Spleen (tissue), 11 donors: ENCODE measurements at regions not wholly inside any gene's neighbourhood (a gene's known extent, or its start where the extent isn't known, plus 50 kb on each side); places are given as distances from the start of the nearest gene placed in this dataset.

Experiments used
- DNase-seq: peaks from one replicate; pipeline ENCODE4 v3.0.0-alpha.2; 2020
- H3K27ac ChIP-seq, 8 donors: fragments of 200-600 bp; sonication (generic) in 7 of 8; 1 replicate in 4 of 8; 2 replicates in 4 of 8; pipeline versions ENCODE4 v1.5.0 to v1.8.0; 2016 to 2021; ENCODE audit warnings: inconsistent platforms in 4 of 8, mild to moderate bottlenecking in 4 of 8, moderate library complexity in 1 of 8
- H3K27me3 ChIP-seq, 7 donors: fragments of 200-600 bp; sonication (generic) in 6 of 7; replicated peaks in 1 of 7; 1 replicate in 4 of 7; 2 replicates in 3 of 7; pipeline versions ENCODE4 v1.5.0 to v1.8.0; 2016 to 2021; ENCODE audit warnings: inconsistent platforms in 3 of 7, mild to moderate bottlenecking in 1 of 7
- H3K36me3 ChIP-seq, 6 donors: fragments of 200-600 bp; sonication (generic) in 5 of 6; 1 replicate in 4 of 6; 2 replicates in 2 of 6; pipeline versions ENCODE4 v1.5.0 to v1.8.0; 2016 to 2021; ENCODE audit warnings: inconsistent platforms in 2 of 6
- H3K4me1 ChIP-seq, 6 donors: fragments of 200-600 bp; sonication (generic) in 5 of 6; 1 replicate in 3 of 6; 2 replicates in 3 of 6; pipeline versions ENCODE4 v1.5.0 to v1.8.0; 2016 to 2021; ENCODE audit warnings: inconsistent platforms in 3 of 6
- H3K4me3 ChIP-seq, 8 donors: fragments of 200-600 bp; sonication (generic) in 7 of 8; 1 replicate in 4 of 8; 2 replicates in 4 of 8; pipeline versions ENCODE4 v1.5.0 to v1.8.0; 2016 to 2021; ENCODE audit warnings: inconsistent platforms in 4 of 8, mild to moderate bottlenecking in 4 of 8, moderate library complexity in 2 of 8
- H3K9me3 ChIP-seq, 8 donors: fragments of 200-600 bp; sonication (generic) in 7 of 8; 1 replicate in 4 of 8; 2 replicates in 4 of 8; pipeline versions ENCODE4 v1.5.0 to v1.8.0; 2016 to 2021; ENCODE audit warnings: inconsistent platforms in 4 of 8
- POLR2A ChIP-seq, 3 donors: fragments of 450-650 bp; IDR thresholded peaks; one replicate each; pipeline ENCODE4 v1.5.1; 2017; ENCODE audit warnings: antibody characterized with exemption in 3 of 3, mild to moderate bottlenecking in 1 of 3
- POLR2AphosphoS5 ChIP-seq, 3 donors: sonication (generic); formaldehyde crosslinking; IDR thresholded peaks; one replicate each; pipeline ENCODE4 v1.5.1; 2017; ENCODE audit warnings: antibody characterized with exemption in 3 of 3
- WGBS, 5 donors: extraction: QIAGEN DNeasy Blood & Tissue Kit in 3 of 5; methylation state at CpG; one replicate each; pipeline versions ENCODE4 v1.1.5 to v1.1.7; 2013 to 2018; 5-methylcytosine and 5-hydroxymethylcytosine counted together
- intact Hi-C: fragments of 100-400 bp; cut with DNase I; formaldehyde crosslinking; loops from one replicate; pipeline ENCODE4 v1.15.0; 2023; ENCODE audit warnings: low total_unique reads
- TF ChIP-seq, protein P1 (sequence below), 11 experiments: fragments of 200-600 bp in 7 of 11; fragments of 450-650 bp in 4 of 11; sonication (generic) in 4 of 11; IDR thresholded peaks in 8 of 11; conservative IDR thresholded peaks in 3 of 11; 1 replicate in 7 of 11; 2 replicates in 4 of 11; pipeline versions ENCODE4 v1.4.0 to v1.8.0; 2016 to 2021; ENCODE audit warnings: antibody characterized with exemption in 11 of 11, inconsistent platforms in 4 of 11, mild to moderate bottlenecking in 1 of 11
- donor health status: healthy with polysubstance abuse.
- donor health status: DM: no; HTN: no; CAD: no; lungs with moderate emphysema.
- donor health status: DM: no; HTN: no; CAD: no.
- donor health status: Bipolar disorder and iron deficiency.
- donor health status: healthy.
- donor health status: DM: no; HTN: no; CAD: no.
- donor health status: DM: yes; HTN: yes; CAD: no.

DNA sequence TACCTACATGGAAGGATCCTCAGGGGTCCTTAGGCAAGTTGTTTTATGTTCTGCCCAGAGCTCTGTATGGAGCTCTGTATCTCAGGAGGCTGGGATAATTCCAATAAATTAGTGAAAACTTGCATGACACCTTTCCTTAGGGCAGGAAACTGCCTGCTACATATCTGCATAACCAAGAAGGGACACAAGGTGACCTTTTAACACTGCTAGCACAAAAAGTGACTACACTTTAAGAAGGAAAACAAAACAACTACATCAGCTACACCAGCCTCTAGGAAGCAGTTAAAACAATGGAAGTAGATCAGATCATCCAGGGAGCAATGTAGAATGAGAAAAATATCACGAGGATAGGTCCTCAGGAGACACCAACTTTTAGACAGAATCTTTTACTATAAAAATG lies 93.9 kb downstream of the TNFSF18 start:
- Histone ChIP-seq H3K4me3 (no peak overlapping the region), H3K4me1 (no peaks in the 10 kb centered on the region), H3K27ac (no peak overlapping the region), H3K9me3 (no peaks in the 10 kb centered on the region), H3K27me3 (no peaks in the 10 kb centered on the region), H3K36me3 (no peaks in the 10 kb centered on the region)
- DNase-seq, result no peak
- TF ChIP-seq, protein P1, sequence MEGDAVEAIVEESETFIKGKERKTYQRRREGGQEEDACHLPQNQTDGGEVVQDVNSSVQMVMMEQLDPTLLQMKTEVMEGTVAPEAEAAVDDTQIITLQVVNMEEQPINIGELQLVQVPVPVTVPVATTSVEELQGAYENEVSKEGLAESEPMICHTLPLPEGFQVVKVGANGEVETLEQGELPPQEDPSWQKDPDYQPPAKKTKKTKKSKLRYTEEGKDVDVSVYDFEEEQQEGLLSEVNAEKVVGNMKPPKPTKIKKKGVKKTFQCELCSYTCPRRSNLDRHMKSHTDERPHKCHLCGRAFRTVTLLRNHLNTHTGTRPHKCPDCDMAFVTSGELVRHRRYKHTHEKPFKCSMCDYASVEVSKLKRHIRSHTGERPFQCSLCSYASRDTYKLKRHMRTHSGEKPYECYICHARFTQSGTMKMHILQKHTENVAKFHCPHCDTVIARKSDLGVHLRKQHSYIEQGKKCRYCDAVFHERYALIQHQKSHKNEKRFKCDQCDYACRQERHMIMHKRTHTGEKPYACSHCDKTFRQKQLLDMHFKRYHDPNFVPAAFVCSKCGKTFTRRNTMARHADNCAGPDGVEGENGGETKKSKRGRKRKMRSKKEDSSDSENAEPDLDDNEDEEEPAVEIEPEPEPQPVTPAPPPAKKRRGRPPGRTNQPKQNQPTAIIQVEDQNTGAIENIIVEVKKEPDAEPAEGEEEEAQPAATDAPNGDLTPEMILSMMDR (IDR thresholded peaks at IDR 0.05 in 8 of 11, conservative IDR thresholded peaks at IDR 0.05 in 3 of 11), result no peak
- TF ChIP-seq POLR2AphosphoS5 (IDR thresholded peaks at IDR 0.05) (no peak), POLR2A (IDR thresholded peaks at IDR 0.05) (no peak)
- WGBS, 5 donors, result 76 to 90% (median 81%) methylated on average over 1 of the region's 1 CpG
- intact Hi-C loops, result no loop called here

DNA sequence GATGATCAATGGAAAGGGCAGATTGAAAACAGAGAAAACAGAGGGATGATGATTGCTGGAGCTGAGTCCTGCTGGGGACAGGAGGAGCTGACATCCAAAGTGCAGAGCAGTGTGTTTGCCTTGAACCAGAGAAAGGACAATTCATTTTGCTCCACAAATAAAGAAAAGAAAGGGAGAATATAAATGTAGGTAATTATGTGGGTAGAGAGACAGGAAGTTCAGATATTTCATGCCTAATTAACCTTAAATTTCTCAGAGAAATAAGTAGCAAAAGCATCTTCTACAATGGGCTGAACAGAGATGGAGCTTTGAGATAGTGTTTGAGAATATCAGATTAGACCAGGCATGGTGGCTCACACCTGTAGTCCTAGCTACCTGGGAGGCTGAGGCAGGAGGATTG lies 93.2 kb downstream of the TNFSF18 start:
- Histone ChIP-seq H3K9me3 (peaks cover 0 to 3% (median 0%) of the 10 kb centered on the region in 8 donors), H3K4me3 (no peak overlapping the region), H3K36me3 (no peaks in the 10 kb centered on the region), H3K27me3 (no peaks in the 10 kb centered on the region), H3K27ac (no peak overlapping the region), H3K4me1 (no peaks in the 10 kb centered on the region)
- DNase-seq, result no peak
- intact Hi-C loops, result no loop called here
- TF ChIP-seq, protein P1 (IDR thresholded peaks at IDR 0.05 in 8 of 11, conservative IDR thresholded peaks at IDR 0.05 in 3 of 11), result no peak
- TF ChIP-seq POLR2AphosphoS5 (IDR thresholded peaks at IDR 0.05) (no peak), POLR2A (IDR thresholded peaks at IDR 0.05) (no peak)

DNA sequence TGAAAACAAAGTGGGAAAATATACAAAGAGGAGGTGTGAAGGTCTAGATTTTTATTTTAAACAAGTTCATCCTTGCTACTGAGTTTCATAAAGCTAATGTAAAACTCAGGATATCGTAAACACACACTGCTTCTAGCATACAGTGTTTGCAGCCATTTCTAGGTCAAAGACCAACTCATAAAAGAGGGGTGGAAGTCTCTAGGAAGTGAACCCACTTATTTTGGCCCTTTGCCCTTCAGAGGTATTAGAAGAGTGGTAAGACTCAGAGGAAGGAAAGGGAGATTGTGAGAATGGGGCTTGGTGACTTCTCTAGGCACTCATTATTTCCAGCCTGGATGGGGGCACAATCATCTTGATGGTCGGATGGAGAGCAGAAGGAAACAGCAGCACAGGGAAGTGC lies 91.2 kb downstream of the TNFSF18 start:
- TF ChIP-seq POLR2A (IDR thresholded peaks at IDR 0.05), result no peak
- TF ChIP-seq, protein P1 (IDR thresholded peaks at IDR 0.05 in 8 of 11, conservative IDR thresholded peaks at IDR 0.05 in 3 of 11), result no peak
- no peak for TF ChIP-seq POLR2AphosphoS5 (IDR thresholded peaks at IDR 0.05)
- intact Hi-C loops, result no loop called here
- H3K27ac ChIP-seq, result no peak overlapping the region
- no peaks in the 10 kb centered on the region for H3K27me3 ChIP-seq
- H3K4me3 ChIP-seq, result no peak overlapping the region
- no peak for DNase-seq
- peaks cover 0 to 4% (median 0%) of the 10 kb centered on the region in 8 donors for H3K9me3 ChIP-seq
- WGBS, 5 donors, result 62 to 70% (median 68%) methylated on average over 2 of the region's 2 CpGs
- H3K4me1 ChIP-seq, result no peaks in the 10 kb centered on the region
- H3K36me3 ChIP-seq, result no peaks in the 10 kb centered on the region

DNA sequence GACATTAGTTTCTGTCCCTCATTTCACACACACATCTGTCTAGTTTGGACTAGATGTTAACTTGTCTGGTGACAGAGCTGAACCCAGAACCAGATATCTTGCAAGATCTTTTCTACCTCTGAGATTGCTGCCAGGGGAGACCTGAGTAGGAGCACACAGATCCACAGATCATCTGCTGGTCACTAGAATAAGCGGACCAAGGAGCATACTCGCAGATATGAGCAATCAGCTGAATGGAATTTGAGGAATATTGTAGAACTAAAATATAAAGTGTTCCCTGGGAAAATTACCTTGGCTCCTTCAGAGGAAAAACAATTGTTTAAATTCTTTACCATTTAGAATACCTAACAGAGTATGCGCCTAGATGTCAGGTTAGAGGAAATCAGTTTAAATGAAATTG lies 90.7 kb downstream of the TNFSF18 start:
- no peaks in the 10 kb centered on the region for H3K27me3 ChIP-seq
- no peak for DNase-seq
- peaks cover 0 to 4% (median 0%) of the 10 kb centered on the region in 8 donors for H3K9me3 ChIP-seq
- no peak overlapping the region for H3K27ac ChIP-seq
- H3K4me1 ChIP-seq, result no peaks in the 10 kb centered on the region
- 93 to 100% (median 95%) methylated on average over 3 of the region's 3 CpGs for WGBS, 5 donors
- no peak for TF ChIP-seq POLR2AphosphoS5 (IDR thresholded peaks at IDR 0.05)
- TF ChIP-seq, protein P1 (IDR thresholded peaks at IDR 0.05 in 8 of 11, conservative IDR thresholded peaks at IDR 0.05 in 3 of 11), result no peak
- no peak for TF ChIP-seq POLR2A (IDR thresholded peaks at IDR 0.05)
- H3K4me3 ChIP-seq, result no peak overlapping the region
- intact Hi-C loops, result no loop called here
- no peaks in the 10 kb centered on the region for H3K36me3 ChIP-seq
